HCT116 (cell line): ENCODE measurements at regions not wholly inside any gene's neighbourhood (a gene's known extent, or its start where the extent isn't known, plus 50 kb on each side); places are given as distances from the start of the nearest gene placed in this dataset.

Source experiments
- ATAC-seq: fragments of 200-7000 bp; cut with Tn5 transposase; 2 replicates; pipeline ENCODE4 v1.9.1; 2020; ENCODE audit warnings: mild to moderate bottlenecking, moderate library complexity
- BruUV-seq: library from RNA; stranded (reverse); fragments of 400-500 nt; replicated peaks from 2 replicates; lab custom pipeline; 2021; lab: Mats Ljungman, UMichigan
- CTCF ChIA-PET: fragments of 300-600 bp; sonication (Branson Sonifier 250); formaldehyde crosslinking; loops from one replicate; lab custom pipeline; 2021; ENCODE audit warnings: antibody characterized with exemption; lab: Charles Lee
- POLR2A ChIA-PET: fragments of 300-600, 350-600 bp; sonication (Branson Sonifier 250); formaldehyde crosslinking; loops from one replicate; lab custom pipeline; 2021; ENCODE audit warnings: antibody characterized with exemption; lab: Charles Lee
- RAD21 ChIA-PET, 2 experiments: fragments of 300-600 bp; sonication (Branson Sonifier 250); formaldehyde crosslinking; loops; one replicate each; lab custom pipeline; 2023; ENCODE audit warnings: low total read pairs in 2 of 2; ENCODE audit not compliant: uncharacterized antibody in 2 of 2, unreplicated experiment in 2 of 2, low non-redundant PET in 1 of 2; lab: Charles Lee
- DNase-seq: peaks from one replicate; pipeline ENCODE4 v3.0.0-alpha.2; 2010; ENCODE audit warnings: low read depth, low spot score
- H2AFZ ChIP-seq: fragments of 200-600 bp; shearing (Covaris generic), sonication (generic); 2 replicates; pipeline ENCODE4 v1.6.1; 2017; ENCODE audit warnings: low read depth, mixed run types, mixed read lengths, antibody characterized with exemption, low read length; ENCODE audit not compliant: poor library complexity, severe bottlenecking
- H3K27ac ChIP-seq: 2 replicates; pipeline ENCODE4 v1.5.1; 2012; ENCODE audit warnings: low read depth, low read length
- H3K27me3 ChIP-seq: fragments of 200-600 bp; sonication (generic); 2 replicates; pipeline ENCODE4 v1.6.1; 2016; ENCODE audit warnings: mixed run types, low read length, mixed read lengths; ENCODE audit not compliant: insufficient read depth
- H3K36me3 ChIP-seq, 2 experiments: fragments of 200-500 bp in 1 of 2; fragments of 200-600 bp in 1 of 2; sonication (Bioruptor generic) in 1 of 2; sonication (generic) in 1 of 2; 2 replicates each; pipeline versions ENCODE4 v1.5.1 to v1.6.1; 2014 to 2016; ENCODE audit warnings: low read length in 2 of 2, inconsistent platforms in 1 of 2, mixed read lengths in 1 of 2, mixed run types in 1 of 2; ENCODE audit not compliant: insufficient read depth in 2 of 2, control insufficient read depth in 1 of 2
- H3K4me1 ChIP-seq, 2 experiments: fragments of 200-600 bp in 1 of 2; sonication (generic) in 1 of 2; 2 replicates each; pipeline versions ENCODE4 v1.5.1 to v1.6.1; 2012 to 2017; ENCODE audit warnings: low read length in 2 of 2, inconsistent platforms in 1 of 2, mild to moderate bottlenecking in 1 of 2, mixed read lengths in 1 of 2, mixed run types in 1 of 2, moderate library complexity in 1 of 2; ENCODE audit not compliant: insufficient read depth in 2 of 2, control insufficient read depth in 1 of 2
- H3K4me2 ChIP-seq: fragments of 200-600 bp; sonication (generic); 2 replicates; pipeline ENCODE4 v1.6.1; 2017; ENCODE audit warnings: mixed run types, low read length, mixed read lengths
- H3K4me3 ChIP-seq, 2 experiments: fragments of 200-600 bp in 1 of 2; sonication (generic) in 1 of 2; replicated peaks in 1 of 2; 2 replicates each; pipeline ENCODE4 v1.5.1; 2011 to 2016; ENCODE audit warnings: low read length in 2 of 2, control low read depth in 1 of 2, low read depth in 1 of 2, mild to moderate bottlenecking in 1 of 2, mixed read lengths in 1 of 2, mixed run types in 1 of 2
- H3K79me2 ChIP-seq: fragments of 200-600 bp; sonication (generic); 2 replicates; pipeline ENCODE4 v1.6.1; 2017; ENCODE audit warnings: mild to moderate bottlenecking, mixed run types, low read length, moderate library complexity, mixed read lengths; ENCODE audit not compliant: insufficient read depth
- H3K9ac ChIP-seq: fragments of 200-600 bp; sonication (generic); 2 replicates; pipeline ENCODE4 v1.6.1; 2016; ENCODE audit warnings: low read length, mixed read lengths
- H3K9me2 ChIP-seq: fragments of 200-600 bp; sonication (generic), shearing (Covaris generic); 2 replicates; pipeline ENCODE4 v1.6.1; 2017; ENCODE audit warnings: mixed run types, mild to moderate bottlenecking, moderate library complexity; ENCODE audit not compliant: insufficient read depth
- H3K9me3 ChIP-seq, 2 experiments: fragments of 200-500 bp in 1 of 2; fragments of 200-600 bp in 1 of 2; sonication (Bioruptor generic) in 1 of 2; sonication (generic) in 1 of 2; 2 replicates each; pipeline ENCODE4 v1.6.1; 2014 to 2017; ENCODE audit warnings: low read length in 2 of 2, mixed read lengths in 2 of 2, inconsistent platforms in 1 of 2, low read depth in 1 of 2, mild to moderate bottlenecking in 1 of 2, mixed run types in 1 of 2, moderate library complexity in 1 of 2; ENCODE audit not compliant: control insufficient read depth in 1 of 2, insufficient read depth in 1 of 2
- H4K20me1 ChIP-seq: fragments of 200-600 bp; sonication (generic), shearing (Covaris generic); 2 replicates; pipeline ENCODE4 v1.6.1; 2017; ENCODE audit warnings: mixed run types, mild to moderate bottlenecking, moderate library complexity; ENCODE audit not compliant: insufficient read depth
- ATF3 ChIP-seq: IDR thresholded peaks from 2 replicates; pipeline ENCODE4 v1.6.1; 2012
- CTCF ChIP-seq, 3 experiments: fragments of 200-600 bp in 1 of 3; sonication (generic) in 1 of 3; IDR thresholded peaks in 2 of 3; conservative IDR thresholded peaks in 1 of 3; 2 replicates each; pipeline ENCODE4 v1.5.1; 2012 to 2017; ENCODE audit warnings: low read depth in 2 of 3, low read length in 2 of 3, antibody characterized with exemption in 1 of 3, borderline replicate concordance in 1 of 3, control low read depth in 1 of 3, mild to moderate bottlenecking in 1 of 3, mixed read lengths in 1 of 3, mixed run types in 1 of 3, moderate library complexity in 1 of 3; ENCODE audit not compliant: insufficient read depth in 1 of 3
- EGR1 ChIP-seq: IDR thresholded peaks from 2 replicates; pipeline ENCODE4 v1.6.1; 2012; ENCODE audit warnings: low read depth
- FOSL1 ChIP-seq: IDR thresholded peaks from 2 replicates; pipeline ENCODE4 v1.6.1; 2012; ENCODE audit warnings: low read depth
- MAX ChIP-seq: IDR thresholded peaks from 2 replicates; pipeline ENCODE4 v1.6.1; 2012
- POLR2A ChIP-seq: IDR thresholded peaks from 2 replicates; pipeline ENCODE4 v1.7.0; 2011; ENCODE audit warnings: borderline replicate concordance; ENCODE audit not compliant: insufficient read depth, insufficient read length; ENCODE audit errors: extremely low read depth
- POLR2AphosphoS5 ChIP-seq: IDR thresholded peaks from 2 replicates; pipeline ENCODE4 v1.6.1; 2011; ENCODE audit warnings: mild to moderate bottlenecking, low read depth, low read length, moderate library complexity
- RAD21 ChIP-seq: IDR thresholded peaks from 2 replicates; pipeline ENCODE4 v1.6.1; 2012; ENCODE audit warnings: low read depth, mild to moderate bottlenecking
- REST ChIP-seq: IDR thresholded peaks from 2 replicates; pipeline ENCODE4 v1.6.1; 2012; ENCODE audit warnings: low read depth
- SIN3A ChIP-seq: IDR thresholded peaks from 2 replicates; pipeline ENCODE4 v1.6.1; 2012; ENCODE audit warnings: low read depth
- TCF7L2 ChIP-seq: IDR thresholded peaks from 2 replicates; pipeline ENCODE4 v1.7.0; 2011; ENCODE audit warnings: borderline replicate concordance, inconsistent platforms; ENCODE audit not compliant: insufficient read depth, insufficient read length; ENCODE audit errors: extremely low read depth
- ZBTB33 ChIP-seq: IDR thresholded peaks from 2 replicates; pipeline ENCODE4 v1.6.1; 2011; ENCODE audit warnings: mild to moderate bottlenecking, low read length, moderate library complexity; ENCODE audit not compliant: insufficient replicate concordance; ENCODE audit errors: extremely low read depth
- ZNF274 ChIP-seq: fragments of 200-500 bp; sonication (Bioruptor generic); IDR thresholded peaks from 2 replicates; pipeline ENCODE4 v1.6.1; 2014; ENCODE audit warnings: mild to moderate bottlenecking, low read depth, low read length, inconsistent platforms
- intact Hi-C: fragments of 100-400 bp; cut with micrococcal nuclease; formaldehyde crosslinking; loops from 2 replicates; pipeline ENCODE4 v1.10.0; 2022

GRCh38 chr15:97748576-97748975 lies 211.9 kb upstream of the ARRDC4 start:
- DNase-seq (no peak), ATAC-seq (no peak)
- no peaks in the 10 kb centered on the region for H3K36me3 ChIP-seq
- H3K9ac ChIP-seq: no peak overlapping the region
- no peaks in the 10 kb centered on the region for H3K9me2 ChIP-seq
- H2AFZ ChIP-seq: no peak overlapping the region
- H3K4me1 ChIP-seq: no peaks in the 10 kb centered on the region
- H3K9me3 ChIP-seq: no peaks in the 10 kb centered on the region
- H3K27ac ChIP-seq: no peak overlapping the region
- ChIA-PET RAD21 (no interaction called here), POLR2A (no interaction called here), CTCF (no interaction called here)
- intact Hi-C loops: no loop called here
- no peaks in the 10 kb centered on the region for H4K20me1 ChIP-seq
- H3K27me3 ChIP-seq: no peaks in the 10 kb centered on the region
- TF ChIP-seq EGR1 (no peak), ATF3 (no peak), TCF7L2 (no peak), RAD21 (no peak), POLR2AphosphoS5 (no peak), POLR2A (no peak), CTCF (IDR thresholded peaks at IDR 0.05 in 2 of 3, conservative IDR thresholded peaks at IDR 0.05 in 1 of 3; ENCODE audit: borderline replicate concordance in 1 of 3, insufficient read depth in 1 of 3, low read depth in 2 of 3, low read length in 2 of 3) (no peak), SIN3A (no peak)
- H3K4me3 ChIP-seq: no peak overlapping the region
- no peaks in the 10 kb centered on the region for H3K79me2 ChIP-seq
- no TSS peak for BruUV-seq
- no peak overlapping the region for H3K4me2 ChIP-seq

GRCh38 chr15:97750060-97750459 lies 210.4 kb upstream of the ARRDC4 start:
- Histone ChIP-seq H3K9me2 (no peaks in the 10 kb centered on the region), H3K4me3 (no peak overlapping the region), H3K79me2 (no peaks in the 10 kb centered on the region), H3K4me2 (no peak overlapping the region), H4K20me1 (no peaks in the 10 kb centered on the region), H3K27me3 (no peaks in the 10 kb centered on the region), H3K27ac (no peak overlapping the region), H3K4me1 (no peaks in the 10 kb centered on the region), H3K9me3 (no peaks in the 10 kb centered on the region), H2AFZ (no peak overlapping the region), H3K9ac (no peak overlapping the region), H3K36me3 (no peaks in the 10 kb centered on the region)
- ChIA-PET CTCF (no interaction called here), RAD21 (no interaction called here), POLR2A (no interaction called here)
- no TSS peak for BruUV-seq
- intact Hi-C loops: loop anchor here (5.0 kb wide), 1 partner anchor 503 kb away; no protein-coding TSS in a partner anchor
- ATAC-seq (no peak), DNase-seq (no peak)
- TF ChIP-seq MAX (no peak), ZBTB33 (no peak), ZNF274 (no peak), REST (no peak), FOSL1 (no peak)
